ENCODE measurements at regions not wholly inside any gene's neighbourhood (a gene's known extent, or its start where the extent isn't known, plus 50 kb on each side); places are given as distances from the start of the nearest gene placed in this dataset.

DNA sequence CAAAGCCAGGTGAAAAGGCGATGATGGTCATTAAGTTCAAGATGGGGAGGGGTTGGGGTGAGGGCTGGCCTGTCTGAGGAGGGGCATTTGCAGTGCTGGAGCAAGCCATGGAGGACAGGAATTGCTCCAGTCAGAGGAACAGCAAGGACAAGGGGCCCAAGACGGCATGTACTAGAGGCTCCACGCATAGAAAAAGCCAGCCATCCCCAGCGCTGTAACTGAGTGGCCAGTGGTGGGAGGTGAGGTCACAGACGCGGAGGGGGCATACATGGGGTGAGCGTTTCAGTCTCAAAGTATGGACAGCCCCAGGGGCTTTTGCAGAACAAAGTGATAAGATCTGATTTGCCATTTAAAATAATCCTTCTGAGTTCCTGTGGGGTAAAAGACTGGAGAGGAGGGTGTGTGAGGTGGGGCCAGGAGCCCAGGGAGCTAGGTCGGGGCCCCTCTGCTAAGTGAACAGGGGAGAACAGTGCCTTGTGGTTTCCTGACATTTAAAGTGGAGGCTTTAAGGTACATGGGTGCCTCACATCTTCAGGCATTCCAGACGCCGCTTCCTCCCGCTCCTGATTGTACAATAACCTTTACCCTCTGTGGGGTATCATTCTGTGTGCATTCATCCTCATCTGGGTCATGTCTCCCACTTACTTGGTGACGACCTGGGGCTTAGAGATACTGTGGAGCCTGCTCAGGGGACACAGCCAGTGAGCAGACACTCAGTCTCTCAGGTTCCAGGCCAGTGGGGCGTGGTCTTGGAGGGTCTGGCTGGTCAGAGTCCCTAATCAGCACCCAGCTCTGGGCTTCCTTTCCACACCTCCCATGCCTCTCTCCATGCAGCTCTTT lies 105.6 kb upstream of the GPR26 start:
- no peak for TF ChIP-seq CTCF (IDR thresholded peaks at IDR 0.05; ENCODE audit: poor library complexity, severe bottlenecking)
- Histone ChIP-seq H3K4me1 (ENCODE audit: insufficient read depth, poor library complexity, severe bottlenecking) (no peaks in the 10 kb centered on the region), H3K36me3 (ENCODE audit: low read depth) (no peaks in the 10 kb centered on the region), H3K27ac (ENCODE audit: poor library complexity, severe bottlenecking) (no peak overlapping the region), H3K4me3 (ENCODE audit: severe bottlenecking) (no peak overlapping the region), H3K27me3 (ENCODE audit: insufficient read depth, poor library complexity, severe bottlenecking) (peaks cover 3% of the 10 kb centered on the region), H3K9me3 (ENCODE audit: severe bottlenecking) (no peaks in the 10 kb centered on the region)
- DNase-seq (ENCODE audit: low spot score), result no peak
- no peak for ATAC-seq (ENCODE audit: low read depth)

DNA sequence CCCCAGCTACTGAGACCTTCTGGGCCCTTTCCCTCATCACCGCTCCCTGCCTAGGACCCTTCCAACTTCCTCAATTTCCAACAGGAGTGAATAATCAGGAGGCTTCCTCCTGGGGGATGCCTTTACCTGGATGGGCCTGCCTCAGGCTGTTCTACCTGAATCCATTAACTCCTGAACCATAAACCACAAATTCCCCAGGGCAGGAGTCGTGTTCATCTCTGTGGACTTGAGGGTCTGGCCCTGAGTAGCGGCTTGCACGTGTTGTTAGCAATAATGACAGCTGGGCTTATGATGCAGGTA lies 105.1 kb upstream of the GPR26 start:
- Histone ChIP-seq H3K9me3 (ENCODE audit: severe bottlenecking) (no peaks in the 10 kb centered on the region), H3K4me1 (ENCODE audit: insufficient read depth, poor library complexity, severe bottlenecking) (no peaks in the 10 kb centered on the region), H3K4me3 (ENCODE audit: severe bottlenecking) (no peak overlapping the region), H3K27ac (ENCODE audit: poor library complexity, severe bottlenecking) (no peak overlapping the region), H3K36me3 (ENCODE audit: low read depth) (no peaks in the 10 kb centered on the region), H3K27me3 (ENCODE audit: insufficient read depth, poor library complexity, severe bottlenecking) (peaks cover 3% of the 10 kb centered on the region)
- no peak for TF ChIP-seq CTCF (IDR thresholded peaks at IDR 0.05; ENCODE audit: poor library complexity, severe bottlenecking)
- DNase-seq (ENCODE audit: low spot score) (no peak), ATAC-seq (ENCODE audit: low read depth) (no peak)

DNA sequence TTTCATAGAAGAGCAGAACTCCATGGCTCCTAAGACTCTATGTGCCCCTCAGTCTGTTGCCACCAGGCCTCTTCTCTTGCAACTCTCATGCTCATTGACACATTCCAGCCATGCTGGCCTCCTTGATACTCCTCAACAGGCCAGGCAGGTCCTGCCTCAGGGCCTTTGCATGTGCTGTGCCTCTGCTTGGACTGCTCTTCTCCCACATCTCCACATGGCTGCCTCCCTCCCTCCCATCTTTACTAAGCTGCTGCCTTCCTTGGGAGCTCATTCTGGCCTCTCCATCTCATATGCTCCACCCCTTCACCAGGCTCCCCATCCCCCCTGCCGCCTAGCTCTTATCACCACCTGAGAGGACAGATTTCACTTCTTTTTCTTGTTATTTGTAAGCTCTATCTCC lies 103.8 kb upstream of the GPR26 start:
- DNase-seq (ENCODE audit: low spot score) (no peak), ATAC-seq (ENCODE audit: low read depth) (no peak)
- TF ChIP-seq CTCF (IDR thresholded peaks at IDR 0.05; ENCODE audit: poor library complexity, severe bottlenecking), result no peak
- peaks cover 3% of the 10 kb centered on the region for H3K27me3 ChIP-seq (ENCODE audit: insufficient read depth, poor library complexity, severe bottlenecking)
- no peaks in the 10 kb centered on the region for H3K36me3 ChIP-seq (ENCODE audit: low read depth)
- no peaks in the 10 kb centered on the region for H3K9me3 ChIP-seq (ENCODE audit: severe bottlenecking)
- no peak overlapping the region for H3K27ac ChIP-seq (ENCODE audit: poor library complexity, severe bottlenecking)
- no peaks in the 10 kb centered on the region for H3K4me1 ChIP-seq (ENCODE audit: insufficient read depth, poor library complexity, severe bottlenecking)
- no peak overlapping the region for H3K4me3 ChIP-seq (ENCODE audit: severe bottlenecking)

- H3K27ac ChIP-seq (ENCODE audit: poor library complexity, severe bottlenecking), result no peak overlapping the region
These were observed 103.2 kb upstream of the GPR26 start for GRCh38 chr10:123562811-123563580.

More at GRCh38 chr10:123562811-123563580, 103.2 kb upstream of the GPR26 start:
- Histone ChIP-seq H3K4me3 (ENCODE audit: severe bottlenecking) (no peak overlapping the region), H3K9me3 (ENCODE audit: severe bottlenecking) (no peaks in the 10 kb centered on the region), H3K27me3 (ENCODE audit: insufficient read depth, poor library complexity, severe bottlenecking) (peaks cover 3% of the 10 kb centered on the region), H3K4me1 (ENCODE audit: insufficient read depth, poor library complexity, severe bottlenecking) (no peaks in the 10 kb centered on the region), H3K36me3 (ENCODE audit: low read depth) (no peaks in the 10 kb centered on the region)
- no peak for TF ChIP-seq CTCF (IDR thresholded peaks at IDR 0.05; ENCODE audit: poor library complexity, severe bottlenecking)
- DNase-seq (ENCODE audit: low spot score), result no peak
- ATAC-seq (ENCODE audit: low read depth), result no peak
